ENCODE measurements at regions not wholly inside any gene's neighbourhood (a gene's known extent, or its start where the extent isn't known, plus 50 kb on each side); places are given as distances from the start of the nearest gene placed in this dataset.
"Not testable (repeated sequence)": the region's sequence is repeated elsewhere in the genome, so short reads cannot be mapped to it uniquely, and the experiment has no call there.

GRCh38 chr3:118245312-118245711 lies 789.3 kb downstream of the IGSF11 start:
- DNase-seq, result no peak

DNA sequence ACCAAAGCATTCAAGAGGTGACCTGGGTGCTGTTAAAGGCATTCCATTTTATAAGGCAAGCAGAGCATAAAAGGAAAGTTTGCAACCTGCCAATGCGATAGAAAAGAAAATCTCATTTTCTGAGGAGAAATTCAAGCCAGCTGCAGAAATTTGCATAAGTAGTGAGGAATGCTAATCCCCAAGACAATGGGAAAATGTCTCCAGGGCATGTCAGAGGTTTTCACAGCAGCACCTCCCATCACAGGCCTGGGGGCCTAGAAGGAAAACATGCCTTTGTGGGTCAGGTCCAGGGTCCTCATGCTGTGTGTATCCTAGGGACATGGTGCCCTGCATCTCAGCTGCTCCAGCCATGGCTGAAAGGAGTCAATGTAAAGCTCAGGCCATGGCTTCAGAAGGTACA lies 775.8 kb downstream of the IGSF11 start:
- not testable (repeated sequence) for DNase-seq

GRCh38 chr3:118262800-118263402 lies 771.7 kb downstream of the IGSF11 start:
- no peak for DNase-seq

DNA sequence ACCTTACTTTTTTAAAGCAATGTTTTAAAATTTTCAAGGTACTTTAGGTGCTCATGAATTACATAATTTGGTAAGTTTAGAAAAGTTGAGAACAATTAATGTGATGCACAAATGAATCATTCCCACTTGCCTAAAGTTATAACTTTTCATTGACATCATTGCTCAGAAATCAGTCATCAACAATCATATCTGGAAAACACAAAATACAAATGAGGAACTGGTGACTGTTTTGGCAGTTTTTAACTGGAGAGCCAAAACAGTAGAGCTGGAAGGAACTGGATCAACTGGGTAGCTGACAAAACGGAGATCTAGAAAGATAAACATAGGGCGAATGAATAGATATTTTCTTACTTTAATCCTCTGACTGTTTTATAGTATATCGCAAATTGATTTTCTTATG lies 767.1 kb downstream of the IGSF11 start:
- DNase-seq, result no peak

DNA sequence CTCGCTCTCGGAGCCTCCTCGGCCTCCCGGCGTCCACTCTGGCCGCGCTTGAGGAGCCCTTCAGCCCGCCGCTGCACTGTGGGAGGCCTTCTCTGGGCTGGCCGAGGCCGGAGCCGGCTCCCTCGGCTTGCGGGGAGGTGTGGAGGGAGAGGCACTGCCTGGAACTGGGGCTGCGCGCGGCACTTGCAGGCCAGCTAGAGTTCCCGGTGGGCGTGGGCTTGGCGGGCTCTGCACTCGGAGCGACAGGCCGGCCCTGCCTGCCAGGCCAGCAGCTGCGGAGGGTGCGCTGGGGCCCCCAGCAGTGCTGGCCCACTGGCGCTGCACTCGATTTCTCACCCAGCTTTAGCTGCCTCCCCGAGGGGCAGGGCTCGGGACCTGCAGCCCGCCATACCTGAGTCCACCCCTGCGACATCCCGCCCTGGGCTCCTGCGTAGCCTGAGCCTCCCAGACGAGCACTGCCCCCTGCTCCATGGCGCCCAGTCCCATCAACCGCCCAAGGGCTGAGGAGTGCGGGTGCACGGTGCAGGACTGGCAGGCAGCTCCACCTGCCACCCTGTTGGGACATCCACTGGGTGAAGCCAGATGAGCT lies 765.0 kb downstream of the IGSF11 start:
- no peak for DNase-seq

DNA sequence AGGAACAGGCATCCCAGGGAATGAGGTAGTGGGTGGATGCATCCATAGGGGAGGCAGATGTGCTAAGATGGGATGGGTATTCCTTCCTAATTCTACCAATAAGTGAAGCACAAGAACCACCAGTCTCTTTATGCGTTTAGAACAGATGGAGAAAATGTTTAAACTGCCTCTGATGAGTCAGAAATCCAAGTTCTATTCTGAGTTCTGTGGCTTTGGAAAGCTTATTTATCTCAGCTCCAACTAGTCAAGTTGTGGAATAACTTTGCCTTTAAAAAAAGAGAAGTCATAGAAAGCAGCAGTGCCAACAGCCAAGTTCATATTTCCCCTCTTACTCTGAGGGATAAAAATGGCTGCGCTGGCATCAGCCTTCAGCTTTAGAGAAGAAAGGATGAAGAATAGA lies 761.7 kb downstream of the IGSF11 start:
- no peak for DNase-seq

- DNase-seq, result no peak
Measured at GRCh38 chr3:118277814-118278213, 756.8 kb downstream of the IGSF11 start.

- DNase-seq, result no peak
Measured at GRCh38 chr3:118292841-118293240, 741.8 kb downstream of the IGSF11 start.

DNA sequence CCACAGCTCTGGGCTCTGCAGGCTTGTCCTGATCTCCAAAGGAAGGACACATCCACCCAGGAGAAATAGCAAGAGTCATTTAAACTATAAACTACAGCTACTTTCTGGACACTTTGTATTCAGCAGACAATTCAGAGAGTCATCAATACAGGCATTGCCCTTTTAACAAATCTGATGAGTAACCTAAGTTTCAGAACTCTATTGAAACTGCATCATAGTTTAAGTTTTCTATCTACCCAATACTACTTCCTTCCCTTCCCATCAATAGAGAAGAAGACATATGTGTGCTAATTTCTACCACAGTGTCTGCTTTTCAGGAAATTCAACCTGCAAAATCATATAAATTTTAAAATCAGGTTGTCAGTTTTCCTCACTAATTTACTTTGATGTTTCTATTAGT lies 736.5 kb downstream of the IGSF11 start:
- no peak for DNase-seq

- DNase-seq, result no peak
Measured at GRCh38 chr3:118304557-118304956, 730.1 kb downstream of the IGSF11 start.

DNA sequence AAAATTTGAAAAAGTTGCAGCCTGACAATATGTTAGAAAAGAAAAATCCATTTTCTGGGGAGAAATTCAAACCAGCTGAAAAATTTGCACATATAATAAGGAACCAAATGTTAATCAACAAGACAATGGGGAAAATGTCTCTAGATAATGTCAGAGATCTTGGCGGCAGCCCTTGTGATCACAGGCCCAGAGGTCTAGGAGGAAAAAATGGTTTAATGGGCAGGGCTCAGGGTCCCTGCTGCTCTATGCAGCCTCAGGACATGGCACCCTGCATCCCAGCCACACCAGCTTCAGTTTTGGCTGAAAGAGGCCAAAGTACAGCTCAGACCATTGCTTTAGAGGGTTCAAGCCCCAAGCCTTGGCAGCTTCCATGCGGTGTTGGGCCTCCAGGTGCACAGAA lies 701.9 kb downstream of the IGSF11 start:
- DNase-seq, result no peak

GRCh38 chr3:118337649-118338048 lies 697.0 kb downstream of the IGSF11 start:
- no peak for DNase-seq

GRCh38 chr3:118347396-118348168 lies 687.1 kb downstream of the IGSF11 start:
- no peak for DNase-seq

GRCh38 chr3:118348169-118348557 lies 686.5 kb downstream of the IGSF11 start:
- DNase-seq, result no peak

- DNase-seq, result no peak
Measured at GRCh38 chr3:118354556-118354955, 680.1 kb downstream of the IGSF11 start.

GRCh38 chr3:118369892-118370491 lies 664.7 kb downstream of the IGSF11 start:
- no peak for DNase-seq

- peak in 1 of 2 experiments; percentile 29 for DNase-seq
Measured at GRCh38 chr3:118380576-118380975, 654.1 kb downstream of the IGSF11 start.

GRCh38 chr3:118396491-118396890 lies 638.2 kb downstream of the IGSF11 start:
- DNase-seq, result no peak

- DNase-seq, result no peak
Measured at GRCh38 chr3:118400086-118400485, 634.6 kb downstream of the IGSF11 start.

DNA sequence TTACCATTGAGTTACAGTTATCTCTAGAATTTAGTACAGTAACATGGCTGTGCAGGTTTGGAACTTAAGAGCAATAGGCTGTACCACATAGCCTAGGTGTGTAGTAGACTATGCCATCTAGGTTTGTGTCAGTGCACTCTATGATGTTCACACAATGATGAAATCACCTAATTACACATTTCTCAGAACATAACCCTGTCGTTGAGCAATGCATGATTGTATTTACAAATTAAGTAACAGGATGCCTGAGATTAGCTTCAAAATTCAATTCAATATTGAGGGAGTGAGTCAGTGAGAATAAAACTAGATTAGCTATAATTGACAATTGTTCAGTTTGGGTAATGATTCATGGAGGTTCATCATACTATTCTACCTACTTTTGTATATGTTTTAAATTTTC lies 633.8 kb downstream of the IGSF11 start:
- DNase-seq, result no peak

DNA sequence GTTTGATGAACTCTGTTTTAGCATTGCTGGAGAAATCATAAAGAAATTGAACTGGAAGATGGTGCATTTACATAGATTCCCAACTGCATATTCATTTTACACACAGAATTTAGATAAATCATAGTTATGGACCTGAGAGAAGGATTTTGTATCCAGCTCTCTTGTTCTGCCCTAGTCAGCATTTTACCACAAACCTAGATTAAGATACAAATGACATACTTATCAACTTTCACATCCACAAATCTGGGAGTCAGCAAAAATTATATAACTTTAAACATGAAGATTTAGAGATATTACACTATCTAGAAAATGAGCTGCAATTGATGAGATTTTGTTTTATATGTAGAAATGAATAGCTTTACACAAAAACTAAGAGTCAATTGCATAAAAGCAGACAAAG lies 632.8 kb downstream of the IGSF11 start:
- no peak for DNase-seq

DNA sequence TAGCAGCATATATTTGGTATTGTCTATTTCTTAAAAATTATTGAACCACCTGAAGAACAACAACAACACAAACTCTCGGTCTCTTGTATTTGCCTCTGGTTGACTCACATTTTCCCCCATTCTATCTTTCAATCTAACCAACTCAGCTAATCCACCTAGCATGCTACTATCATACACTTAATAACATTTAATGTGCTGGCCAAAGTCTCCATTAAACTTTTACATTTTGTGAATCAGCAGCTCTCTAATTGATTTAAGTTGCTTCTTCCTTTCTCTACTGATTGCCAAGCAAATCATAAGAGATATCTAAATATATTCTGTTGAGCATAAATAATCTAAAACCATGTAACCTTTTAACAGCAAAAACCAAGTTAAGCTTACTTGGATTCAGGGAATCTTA lies 631.7 kb downstream of the IGSF11 start:
- DNase-seq, result no peak

- DNase-seq, result no peak
Measured at GRCh38 chr3:118406562-118406961, 628.1 kb downstream of the IGSF11 start.

DNA sequence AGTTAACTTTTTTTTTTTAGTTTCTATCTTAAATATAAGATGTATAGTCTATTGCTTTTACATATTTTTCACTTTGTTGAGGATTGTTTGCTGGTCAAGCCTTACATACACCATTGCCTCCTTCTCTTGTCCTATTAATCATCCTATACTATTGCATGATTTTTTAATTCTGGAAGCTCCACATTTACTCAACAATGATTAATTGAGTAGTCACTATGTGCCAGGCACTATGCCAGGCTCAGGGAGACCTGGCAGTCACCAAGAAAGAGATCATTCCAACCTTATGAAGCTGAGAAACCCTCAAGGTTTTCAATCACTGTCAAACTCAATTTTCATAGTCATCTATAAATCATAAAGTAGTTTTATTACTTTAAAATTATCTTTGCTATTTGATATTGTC lies 626.2 kb downstream of the IGSF11 start:
- DNase-seq, result no peak
